ACHN (cell line): ENCODE measurements at regions not wholly inside any gene's neighbourhood (a gene's known extent, or its start where the extent isn't known, plus 50 kb on each side); places are given as distances from the start of the nearest gene placed in this dataset.
A peak's percentile ranks its signal among the peaks of the same experiment; 100 is the strongest.

Experiments
- DNase-seq: peaks from one replicate; pipeline ENCODE4 v3.0.0-alpha.2; 2015
- in situ Hi-C: cut with HindIII; loops from 2 replicates; pipeline ENCODE4 v1.10.0; 2017; ENCODE audit warnings: low sequenced_read_pairs, low pct_ligation_motif_present, low pct_unique_long_range_greater_than_20kb

- no peak for DNase-seq
- in situ Hi-C loops, result no loop called here
These were observed 521.9 kb upstream of the CELF4 start for GRCh38 chr18:38087538-38087937.

GRCh38 chr18:38081516-38081915 lies 515.9 kb upstream of the CELF4 start:
- no peak for DNase-seq
- in situ Hi-C loops, result no loop called here

DNA sequence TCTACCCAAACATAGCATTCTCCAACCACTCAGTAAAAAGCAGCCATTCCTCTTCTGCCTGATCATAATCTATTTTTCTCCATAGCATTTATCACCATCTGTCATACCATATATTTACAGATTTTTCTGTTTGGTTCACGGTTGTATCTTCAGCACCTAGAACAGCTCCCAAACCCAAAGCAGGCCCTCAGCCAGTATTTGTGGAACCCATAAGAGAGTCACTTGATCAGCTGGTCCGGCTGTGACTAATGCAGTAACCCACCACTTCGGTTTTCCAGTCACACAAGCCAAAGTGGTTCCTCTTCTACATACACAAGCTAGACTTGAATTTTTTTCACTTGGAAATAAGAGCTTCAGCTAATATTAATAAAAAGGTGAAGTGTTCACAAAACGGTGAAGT lies 511.6 kb upstream of the CELF4 start:
- DNase-seq, result peak; percentile 29
- in situ Hi-C loops, result no loop called here

DNA sequence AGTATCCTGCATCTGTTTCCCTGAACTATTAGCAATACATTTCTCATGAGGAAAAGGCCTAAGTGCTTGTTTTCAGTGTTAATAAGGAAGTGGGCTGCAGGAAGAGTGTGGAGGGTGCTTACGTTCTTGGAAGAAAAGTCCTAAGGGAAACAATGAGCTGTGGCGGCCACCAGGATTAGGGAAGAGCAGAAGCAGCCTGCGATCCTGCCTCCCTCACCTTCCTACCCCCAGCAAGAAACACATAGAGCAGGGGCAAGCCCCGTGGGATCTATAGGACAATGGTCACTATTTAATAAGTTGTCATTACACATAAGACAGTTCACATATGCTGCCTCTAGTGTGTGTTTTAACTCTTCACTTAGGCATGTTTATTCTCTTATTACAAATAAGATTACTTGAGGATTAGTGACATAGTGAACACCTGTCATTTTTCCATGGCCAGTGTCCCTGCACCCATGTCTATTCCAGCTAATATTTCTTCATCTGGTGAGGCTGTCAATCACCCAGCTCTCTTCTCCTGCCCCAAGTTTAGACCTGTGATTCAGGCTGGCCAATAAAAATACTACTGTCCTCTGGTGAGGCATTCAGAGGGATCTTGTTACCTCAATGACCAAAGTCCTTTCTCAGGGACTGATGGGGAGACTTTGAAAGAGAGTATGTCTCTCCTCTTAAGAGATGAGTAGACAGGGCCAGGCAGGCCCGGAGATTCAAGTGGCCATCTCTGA lies 510.9 kb upstream of the CELF4 start:
- in situ Hi-C loops, result no loop called here
- no peak for DNase-seq

GRCh38 chr18:38074298-38074876 lies 508.8 kb upstream of the CELF4 start:
- DNase-seq, result no peak
- in situ Hi-C loops, result no loop called here

- no peak for DNase-seq
- in situ Hi-C loops, result no loop called here
These were observed 502.2 kb upstream of the CELF4 start for GRCh38 chr18:38067821-38068220.

- in situ Hi-C loops, result no loop called here
- DNase-seq, result no peak
These were observed 501.5 kb upstream of the CELF4 start for GRCh38 chr18:38067086-38067485.

DNA sequence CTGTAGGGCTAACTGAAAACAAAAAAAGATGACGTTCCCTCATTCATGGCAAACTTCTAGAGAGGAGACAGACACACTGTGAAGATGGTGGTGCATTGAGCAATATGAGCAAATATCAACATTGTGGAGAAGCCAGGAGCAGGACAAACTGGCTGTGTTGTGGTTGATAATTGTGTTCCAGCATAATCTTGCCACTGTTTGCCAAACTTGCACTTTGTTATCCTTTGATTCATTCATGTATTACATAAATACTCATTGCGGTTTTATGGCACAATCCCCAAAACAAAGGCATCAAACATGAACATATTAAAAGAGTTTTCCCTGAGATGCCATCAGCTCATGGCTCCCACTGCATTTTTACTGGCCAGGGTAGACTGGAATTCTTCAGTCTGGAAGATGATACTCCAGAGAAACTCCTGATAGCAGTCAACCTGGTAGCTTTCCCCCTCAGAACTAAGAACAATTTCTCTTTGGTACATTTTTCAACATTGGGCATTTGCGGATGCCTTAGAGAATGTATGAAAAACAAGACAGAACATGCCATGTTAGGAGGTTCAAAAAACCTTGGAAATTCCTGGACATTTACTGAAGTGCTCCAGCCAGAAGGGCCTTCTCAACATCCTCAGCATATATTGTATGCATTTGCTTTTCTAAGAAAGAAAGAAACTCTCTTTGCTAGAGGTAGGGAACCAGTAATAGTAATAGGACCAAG lies 487.4 kb upstream of the CELF4 start:
- DNase-seq, result no peak
- in situ Hi-C loops, result no loop called here

DNA sequence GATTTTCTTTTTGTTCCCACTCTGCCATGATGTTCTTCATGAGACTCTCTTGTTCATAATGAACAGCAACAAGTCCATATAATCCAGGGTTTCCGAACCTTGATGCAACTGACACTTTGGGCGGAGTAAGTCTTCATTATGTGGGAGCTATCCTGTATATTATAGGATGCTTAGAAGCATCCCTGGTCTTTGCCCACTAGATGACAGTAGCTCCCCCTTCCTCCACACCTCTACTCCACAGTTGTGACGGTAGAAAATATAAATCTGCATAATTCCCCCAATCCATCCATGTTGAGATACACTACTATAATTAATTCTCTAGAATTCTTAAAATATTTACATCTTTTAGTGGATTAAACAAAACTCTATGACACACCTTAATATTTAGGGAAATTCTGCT lies 482.2 kb upstream of the CELF4 start:
- in situ Hi-C loops, result no loop called here
- DNase-seq, result no peak

- DNase-seq, result no peak
- in situ Hi-C loops, result no loop called here
These were observed 481.1 kb upstream of the CELF4 start for GRCh38 chr18:38046651-38047050.

- in situ Hi-C loops, result no loop called here
These were observed 480.2 kb upstream of the CELF4 start for GRCh38 chr18:38045845-38046244.

GRCh38 chr18:38042211-38042890 lies 476.8 kb upstream of the CELF4 start:
- in situ Hi-C loops, result no loop called here
- DNase-seq, result no peak

More at GRCh38 chr18:38045845-38046244, 480.2 kb upstream of the CELF4 start:
- DNase-seq, result no peak

- no peak for DNase-seq
- in situ Hi-C loops, result no loop called here
These were observed 472.6 kb upstream of the CELF4 start for GRCh38 chr18:38038242-38038641.

GRCh38 chr18:38035193-38035592 lies 469.6 kb upstream of the CELF4 start:
- in situ Hi-C loops, result no loop called here
- no peak for DNase-seq

- in situ Hi-C loops, result no loop called here
- DNase-seq, result peak; percentile 47
These were observed 467.7 kb upstream of the CELF4 start for GRCh38 chr18:38033282-38033681.

GRCh38 chr18:38032516-38032915 lies 466.9 kb upstream of the CELF4 start:
- DNase-seq, result peak; percentile 9
- in situ Hi-C loops, result no loop called here

GRCh38 chr18:38028946-38029345 lies 463.3 kb upstream of the CELF4 start:
- in situ Hi-C loops, result no loop called here
- no peak for DNase-seq

DNA sequence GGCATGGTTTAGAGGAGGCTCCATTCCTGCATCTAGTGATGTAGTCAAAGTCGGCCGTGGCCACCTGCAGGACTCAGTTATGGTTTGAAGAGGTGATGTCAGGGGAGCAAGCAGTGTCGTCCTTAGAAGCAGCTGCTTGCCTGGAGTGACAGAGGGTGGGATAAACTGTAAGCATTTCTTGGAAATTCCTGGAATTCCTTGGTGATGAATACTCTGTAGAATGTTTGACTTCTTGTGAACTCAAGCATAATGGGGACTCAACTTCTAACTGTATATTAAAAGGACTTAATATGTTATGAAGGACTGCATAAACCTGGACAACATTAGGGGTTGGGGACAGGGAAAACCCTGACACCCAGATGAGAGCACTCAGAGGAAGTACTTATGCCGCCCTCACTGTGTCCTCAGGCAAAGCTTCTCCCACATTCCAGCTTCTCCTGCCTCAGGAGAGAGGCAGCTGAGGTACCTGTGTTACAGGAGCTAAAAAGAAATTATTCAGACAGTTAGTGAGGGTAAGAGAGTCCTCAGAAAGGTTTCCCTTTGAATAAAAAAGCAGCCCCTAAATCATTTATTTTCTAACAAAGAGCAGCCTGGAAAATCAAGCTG lies 459.9 kb upstream of the CELF4 start:
- in situ Hi-C loops, result no loop called here
- DNase-seq, result peak; percentile 92

DNA sequence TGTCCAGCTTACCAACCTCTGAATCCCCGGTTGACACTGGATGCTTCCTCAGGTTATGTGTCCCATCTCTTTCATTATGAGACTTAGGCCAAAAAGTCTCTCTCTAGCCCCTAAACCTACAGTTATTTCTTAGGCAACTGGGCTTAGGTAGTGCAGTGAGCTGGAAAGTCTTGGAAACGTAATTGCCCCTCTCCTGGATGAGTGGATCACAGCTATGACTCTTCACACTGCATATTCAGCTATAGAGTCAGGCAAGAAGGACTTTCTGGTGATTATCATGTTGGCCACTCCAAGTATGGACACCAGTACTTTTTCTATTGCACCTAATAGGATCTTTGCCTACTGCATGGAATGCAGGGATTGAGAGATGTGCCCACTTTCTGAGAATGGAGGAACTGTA lies 458.3 kb upstream of the CELF4 start:
- in situ Hi-C loops, result no loop called here
- DNase-seq, result peak; percentile 46
